RWPE2 (cell line): ENCODE measurements at regions not wholly inside any gene's neighbourhood (a gene's known extent, or its start where the extent isn't known, plus 50 kb on each side); places are given as distances from the start of the nearest gene placed in this dataset.

Experiments used
- ATAC-seq: fragments of 200-7000 bp; cut with Tn5 transposase; 3 replicates; pipeline ENCODE4 v1.9.1; 2021; ENCODE audit warnings: low read depth
- DNase-seq: peaks from one replicate; pipeline ENCODE4 v3.0.0-alpha.2; 2020; ENCODE audit warnings: low spot score
- H3K27ac ChIP-seq: fragments of 450-650 bp; 2 replicates; pipeline ENCODE4 v1.5.1; 2017; ENCODE audit warnings: mild to moderate bottlenecking; ENCODE audit not compliant: poor library complexity, severe bottlenecking
- H3K27me3 ChIP-seq: fragments of 250-450 bp; sonication (Bioruptor Pico); 2 replicates; pipeline ENCODE4 v1.5.1; 2021; ENCODE audit warnings: mild to moderate bottlenecking, moderate library complexity; ENCODE audit not compliant: insufficient read depth, poor library complexity, severe bottlenecking
- H3K36me3 ChIP-seq: fragments of 250-450 bp; sonication (Bioruptor Pico); 2 replicates; pipeline ENCODE4 v1.5.1; 2020; ENCODE audit warnings: low read depth, mild to moderate bottlenecking, moderate library complexity
- H3K4me1 ChIP-seq: fragments of 250-450 bp; sonication (Bioruptor Pico); 2 replicates; pipeline ENCODE4 v1.5.1; 2021; ENCODE audit warnings: mild to moderate bottlenecking, moderate library complexity; ENCODE audit not compliant: insufficient read depth, poor library complexity, severe bottlenecking
- H3K4me3 ChIP-seq: fragments of 250-450 bp; sonication (Bioruptor Pico); 2 replicates; pipeline ENCODE4 v1.5.1; 2021; ENCODE audit warnings: mild to moderate bottlenecking, moderate library complexity; ENCODE audit not compliant: severe bottlenecking
- H3K9me3 ChIP-seq: fragments of 250-450 bp; sonication (Bioruptor Pico); 2 replicates; pipeline ENCODE4 v1.5.1; 2021; ENCODE audit warnings: mild to moderate bottlenecking, moderate library complexity; ENCODE audit not compliant: severe bottlenecking
- TF ChIP-seq, protein P1 (sequence below): fragments of 450-650 bp; IDR thresholded peaks from one replicate; pipeline ENCODE4 v1.5.1; 2017; ENCODE audit warnings: mild to moderate bottlenecking, moderate library complexity; ENCODE audit not compliant: poor library complexity, severe bottlenecking

DNA sequence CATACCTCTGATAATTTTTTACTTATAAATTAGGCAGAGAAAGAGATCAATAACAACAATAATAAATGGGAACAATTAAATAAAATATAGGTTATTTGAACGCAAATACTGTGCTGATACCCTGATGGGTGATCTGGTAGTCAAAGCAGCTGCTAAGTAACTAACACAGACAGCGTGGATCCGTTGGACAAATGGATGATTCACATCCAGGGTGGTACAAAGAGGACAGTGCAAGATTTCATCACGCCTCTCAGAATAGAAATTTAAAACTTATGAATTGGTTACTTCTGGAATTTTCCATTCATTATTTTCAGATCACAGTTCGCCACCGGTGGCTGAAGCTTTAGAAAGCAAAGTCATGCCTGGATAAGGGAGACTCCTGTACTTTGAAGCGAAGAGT is 1066.0 kb upstream of the ADGRL3 start:
- ATAC-seq (no peak), DNase-seq (no peak)
- no peak overlapping the region for H3K27ac ChIP-seq
- H3K27me3 ChIP-seq: no peaks in the 10 kb centered on the region
- H3K9me3 ChIP-seq: no peaks in the 10 kb centered on the region
- H3K4me3 ChIP-seq: no peak overlapping the region
- peaks cover 14% of the 10 kb centered on the region for H3K4me1 ChIP-seq
- H3K36me3 ChIP-seq: no peaks in the 10 kb centered on the region
- TF ChIP-seq, protein P1, sequence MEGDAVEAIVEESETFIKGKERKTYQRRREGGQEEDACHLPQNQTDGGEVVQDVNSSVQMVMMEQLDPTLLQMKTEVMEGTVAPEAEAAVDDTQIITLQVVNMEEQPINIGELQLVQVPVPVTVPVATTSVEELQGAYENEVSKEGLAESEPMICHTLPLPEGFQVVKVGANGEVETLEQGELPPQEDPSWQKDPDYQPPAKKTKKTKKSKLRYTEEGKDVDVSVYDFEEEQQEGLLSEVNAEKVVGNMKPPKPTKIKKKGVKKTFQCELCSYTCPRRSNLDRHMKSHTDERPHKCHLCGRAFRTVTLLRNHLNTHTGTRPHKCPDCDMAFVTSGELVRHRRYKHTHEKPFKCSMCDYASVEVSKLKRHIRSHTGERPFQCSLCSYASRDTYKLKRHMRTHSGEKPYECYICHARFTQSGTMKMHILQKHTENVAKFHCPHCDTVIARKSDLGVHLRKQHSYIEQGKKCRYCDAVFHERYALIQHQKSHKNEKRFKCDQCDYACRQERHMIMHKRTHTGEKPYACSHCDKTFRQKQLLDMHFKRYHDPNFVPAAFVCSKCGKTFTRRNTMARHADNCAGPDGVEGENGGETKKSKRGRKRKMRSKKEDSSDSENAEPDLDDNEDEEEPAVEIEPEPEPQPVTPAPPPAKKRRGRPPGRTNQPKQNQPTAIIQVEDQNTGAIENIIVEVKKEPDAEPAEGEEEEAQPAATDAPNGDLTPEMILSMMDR: no peak

- no peaks in the 10 kb centered on the region for H3K27me3 ChIP-seq
- H3K36me3 ChIP-seq: no peaks in the 10 kb centered on the region
- ATAC-seq (no peak), DNase-seq (no peak)
- H3K9me3 ChIP-seq: no peaks in the 10 kb centered on the region
- no peaks in the 10 kb centered on the region for H3K4me1 ChIP-seq
- no peak overlapping the region for H3K27ac ChIP-seq
- H3K4me3 ChIP-seq: no peak overlapping the region
- TF ChIP-seq, protein P1: no peak
These were observed 1045.0 kb upstream of the ADGRL3 start for GRCh38 chr4:60155088-60155487.

DNA sequence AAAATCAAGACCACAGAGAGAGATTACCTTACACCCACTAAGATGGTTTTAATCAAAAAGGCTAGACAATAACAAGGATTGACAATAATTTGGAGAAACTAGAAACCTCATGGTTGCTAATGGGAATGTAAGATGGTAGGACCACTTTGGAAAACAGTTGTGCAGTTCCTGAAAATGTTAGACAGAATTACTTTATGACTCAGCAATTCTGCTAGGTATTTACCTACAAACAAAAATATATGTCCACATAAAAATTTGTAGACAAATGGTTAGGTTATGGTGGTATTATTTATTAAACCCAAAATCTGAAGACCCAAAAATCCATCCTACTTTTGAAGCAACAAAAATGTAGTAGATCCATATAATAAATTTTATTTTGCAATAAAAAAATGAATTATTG is 1027.0 kb upstream of the ADGRL3 start:
- Histone ChIP-seq H3K27ac (no peak overlapping the region), H3K36me3 (no peaks in the 10 kb centered on the region), H3K27me3 (no peaks in the 10 kb centered on the region), H3K4me1 (no peaks in the 10 kb centered on the region), H3K9me3 (no peaks in the 10 kb centered on the region), H3K4me3 (no peak overlapping the region)
- ATAC-seq (no peak), DNase-seq (no peak)
- TF ChIP-seq, protein P1: no peak

DNA sequence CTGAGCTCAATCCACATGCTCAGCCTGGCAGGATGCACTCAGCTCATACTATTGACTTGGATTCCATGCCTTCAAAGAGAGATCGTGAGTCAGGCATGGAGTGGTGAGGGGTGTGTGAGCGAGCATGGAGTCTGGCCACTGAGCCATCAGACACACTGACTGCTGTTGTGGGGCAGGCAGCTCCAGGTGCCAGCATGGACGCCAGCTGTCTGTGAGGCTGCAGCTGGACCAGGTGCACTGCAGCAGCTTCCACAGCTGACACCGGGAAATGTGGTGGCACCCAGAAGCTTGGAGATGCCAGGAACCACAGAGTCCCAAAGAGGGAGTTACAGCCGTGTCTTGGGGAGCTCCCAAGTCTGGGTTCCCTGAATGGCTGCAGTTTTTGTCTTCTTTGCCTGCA is 1026.4 kb upstream of the ADGRL3 start:
- Histone ChIP-seq H3K27me3 (no peaks in the 10 kb centered on the region), H3K9me3 (no peaks in the 10 kb centered on the region), H3K36me3 (no peaks in the 10 kb centered on the region), H3K27ac (no peak overlapping the region), H3K4me3 (no peak overlapping the region), H3K4me1 (no peaks in the 10 kb centered on the region)
- no peak for ATAC-seq
- no peak for DNase-seq
- TF ChIP-seq, protein P1: no peak

DNA sequence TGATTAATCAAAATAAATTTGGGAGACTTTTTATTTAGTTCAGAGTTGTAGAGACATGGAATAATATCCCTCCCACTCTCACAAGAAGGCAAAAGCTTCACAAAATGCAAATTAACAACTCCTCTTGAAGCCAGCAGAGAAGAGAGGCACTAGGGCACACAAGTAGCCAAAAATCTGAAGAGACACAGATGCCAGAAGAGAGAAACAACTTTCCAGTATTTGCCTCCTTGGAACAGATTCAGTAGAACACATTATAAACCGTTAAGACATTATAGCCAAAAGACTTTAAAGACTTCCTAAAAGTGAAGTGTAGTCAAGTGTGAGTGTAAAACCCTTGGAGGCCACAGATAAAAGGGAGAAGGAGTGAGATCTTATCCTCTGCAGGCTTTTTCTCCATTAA is 1024.9 kb upstream of the ADGRL3 start:
- DNase-seq: no peak
- Histone ChIP-seq H3K9me3 (no peaks in the 10 kb centered on the region), H3K27ac (no peak overlapping the region), H3K4me1 (no peaks in the 10 kb centered on the region), H3K27me3 (no peaks in the 10 kb centered on the region), H3K4me3 (no peak overlapping the region), H3K36me3 (no peaks in the 10 kb centered on the region)
- TF ChIP-seq, protein P1: no peak
- ATAC-seq: no peak
